ENCODE measurements at regions not wholly inside any gene's neighbourhood (a gene's known extent, or its start where the extent isn't known, plus 50 kb on each side); places are given as distances from the start of the nearest gene placed in this dataset.

- TF ChIP-seq EZH2 (IDR thresholded peaks at IDR 0.05) (no peak), POLR2AphosphoS5 (IDR thresholded peaks at IDR 0.05; ENCODE audit: borderline replicate concordance, low read depth, low read length) (no peak)
Observed at GRCh38 chr12:3950714-3951320, 77.6 kb upstream of the PARP11 start.

Measured in SK-N-MC (cell line).